ENCODE measurements at regions not wholly inside any gene's neighbourhood (a gene's known extent, or its start where the extent isn't known, plus 50 kb on each side); places are given as distances from the start of the nearest gene placed in this dataset.

GRCh38 chr13:73720216-73720840 lies 413.9 kb downstream of the KLF12 start:
- Histone ChIP-seq H2BK5ac (ENCODE audit: low read depth, low read length, poor library complexity, severe bottlenecking) (no peak overlapping the region), H3K36me3 (ENCODE audit: control insufficient read depth in 1 of 2, insufficient read depth in 2 of 2, low read depth in 1 of 2, low read length in 2 of 2) (peaks cover 4 to 6% of the 10 kb centered on the region in 2 experiments), H3K27ac (ENCODE audit: low read length, poor library complexity, severe bottlenecking) (no peak overlapping the region), H2AK5ac (ENCODE audit: low read length, severe bottlenecking) (no peak overlapping the region), H4K8ac (ENCODE audit: low read length) (no peak overlapping the region), H2AFZ (ENCODE audit: low read depth, low read length) (no peak overlapping the region), H4K91ac (ENCODE audit: low read length) (no peak overlapping the region), H3K9me3 (ENCODE audit: control insufficient read depth, low read length) (no peaks in the 10 kb centered on the region), H3K4me2 (ENCODE audit: low read length, poor library complexity, severe bottlenecking) (no peak overlapping the region), H2BK12ac (ENCODE audit: low read length in 2 of 2) (no peak overlapping the region), H3K14ac (ENCODE audit: low read length in 2 of 2) (no peak overlapping the region), H3K27me3 (ENCODE audit: control insufficient read depth in 1 of 2, insufficient read depth in 1 of 2, low read length in 2 of 2) (no peaks in the 10 kb centered on the region), H3K4ac (ENCODE audit: low read depth in 1 of 2, low read length in 2 of 2) (no peak overlapping the region), H3K4me3 (ENCODE audit: insufficient read depth in 1 of 2, low read depth in 1 of 2, low read length in 2 of 2) (no peak overlapping the region), H3K9ac (ENCODE audit: low read length) (no peak overlapping the region), H2BK15ac (ENCODE audit: low read depth, poor library complexity, severe bottlenecking) (no peak overlapping the region), H3K23ac (ENCODE audit: low read length in 2 of 2) (no peak overlapping the region), H3K79me1 (replicated peaks; ENCODE audit: low read length, poor library complexity, severe bottlenecking) (peaks cover 8% of the 10 kb centered on the region), H2BK120ac (ENCODE audit: low read depth, low read length) (no peak overlapping the region), H3K4me1 (ENCODE audit: control insufficient read depth, insufficient read depth, low read depth, low read length) (peaks cover 2% of the 10 kb centered on the region), H3K18ac (ENCODE audit: low read depth in 1 of 2, low read length in 2 of 2) (no peak overlapping the region)
- no peak for DNase-seq
- 100% methylated on average over 3 of the region's 5 CpGs for WGBS

- peaks cover 8 to 26% of the 10 kb centered on the region in 2 experiments for H3K36me3 ChIP-seq (ENCODE audit: control insufficient read depth in 1 of 2, insufficient read depth in 2 of 2, low read depth in 1 of 2, low read length in 2 of 2)
- peaks cover 8% of the 10 kb centered on the region for H3K79me1 ChIP-seq (replicated peaks; ENCODE audit: low read length, poor library complexity, severe bottlenecking)
- no peak overlapping the region for H3K18ac ChIP-seq (ENCODE audit: low read depth in 1 of 2, low read length in 2 of 2)
- no peak overlapping the region for H3K9ac ChIP-seq (ENCODE audit: low read length)
- H3K27ac ChIP-seq (ENCODE audit: low read length, poor library complexity, severe bottlenecking), result no peak overlapping the region
- no peak for DNase-seq
- H3K4me2 ChIP-seq (ENCODE audit: low read length, poor library complexity, severe bottlenecking), result no peak overlapping the region
- WGBS, result 98% methylated on average over 6 of the region's 6 CpGs
- H3K14ac ChIP-seq (ENCODE audit: low read length in 2 of 2), result no peak overlapping the region
- no peaks in the 10 kb centered on the region for H3K27me3 ChIP-seq (ENCODE audit: control insufficient read depth in 1 of 2, insufficient read depth in 1 of 2, low read length in 2 of 2)
- H3K4me1 ChIP-seq (ENCODE audit: control insufficient read depth, insufficient read depth, low read depth, low read length), result peaks cover 2% of the 10 kb centered on the region
- peak overlapping the region in 1 of 2 experiments; percentile 54 for H2BK12ac ChIP-seq (ENCODE audit: low read length in 2 of 2)
- H4K91ac ChIP-seq (ENCODE audit: low read length), result no peak overlapping the region
- H4K8ac ChIP-seq (ENCODE audit: low read length), result no peak overlapping the region
- no peak overlapping the region for H2AFZ ChIP-seq (ENCODE audit: low read depth, low read length)
- H2BK15ac ChIP-seq (ENCODE audit: low read depth, poor library complexity, severe bottlenecking), result no peak overlapping the region
- H3K9me3 ChIP-seq (ENCODE audit: control insufficient read depth, low read length), result no peaks in the 10 kb centered on the region
- H2BK120ac ChIP-seq (ENCODE audit: low read depth, low read length), result no peak overlapping the region
- no peak overlapping the region for H3K4ac ChIP-seq (ENCODE audit: low read depth in 1 of 2, low read length in 2 of 2)
- H2BK5ac ChIP-seq (ENCODE audit: low read depth, low read length, poor library complexity, severe bottlenecking), result no peak overlapping the region
- H3K23ac ChIP-seq (ENCODE audit: low read length in 2 of 2), result no peak overlapping the region
- H2AK5ac ChIP-seq (ENCODE audit: low read length, severe bottlenecking), result no peak overlapping the region
- no peak overlapping the region for H3K4me3 ChIP-seq (ENCODE audit: insufficient read depth in 1 of 2, low read depth in 1 of 2, low read length in 2 of 2)
Measured at GRCh38 chr13:73718246-73718645, 416.0 kb downstream of the KLF12 start.

- no peak overlapping the region for H3K23ac ChIP-seq (ENCODE audit: low read length in 2 of 2)
- DNase-seq, result peak; percentile 48
- H3K27ac ChIP-seq (ENCODE audit: low read length, poor library complexity, severe bottlenecking), result no peak overlapping the region
- H4K8ac ChIP-seq (ENCODE audit: low read length), result no peak overlapping the region
- WGBS, result 70% methylated on average over 2 of the region's 2 CpGs
- peaks cover 8 to 33% of the 10 kb centered on the region in 2 experiments for H3K36me3 ChIP-seq (ENCODE audit: control insufficient read depth in 1 of 2, insufficient read depth in 2 of 2, low read depth in 1 of 2, low read length in 2 of 2)
- H3K9ac ChIP-seq (ENCODE audit: low read length), result no peak overlapping the region
- H2BK120ac ChIP-seq (ENCODE audit: low read depth, low read length), result no peak overlapping the region
- no peak overlapping the region for H3K18ac ChIP-seq (ENCODE audit: low read depth in 1 of 2, low read length in 2 of 2)
- no peak overlapping the region for H3K4ac ChIP-seq (ENCODE audit: low read depth in 1 of 2, low read length in 2 of 2)
- no peak overlapping the region for H2BK15ac ChIP-seq (ENCODE audit: low read depth, poor library complexity, severe bottlenecking)
- peaks cover 2% of the 10 kb centered on the region for H3K4me1 ChIP-seq (ENCODE audit: control insufficient read depth, insufficient read depth, low read depth, low read length)
- no peak overlapping the region for H3K4me3 ChIP-seq (ENCODE audit: insufficient read depth in 1 of 2, low read depth in 1 of 2, low read length in 2 of 2)
- no peaks in the 10 kb centered on the region for H3K9me3 ChIP-seq (ENCODE audit: control insufficient read depth, low read length)
- no peak overlapping the region for H2AFZ ChIP-seq (ENCODE audit: low read depth, low read length)
- no peak overlapping the region for H3K4me2 ChIP-seq (ENCODE audit: low read length, poor library complexity, severe bottlenecking)
- no peak overlapping the region for H2BK12ac ChIP-seq (ENCODE audit: low read length in 2 of 2)
- H4K91ac ChIP-seq (ENCODE audit: low read length), result no peak overlapping the region
- no peak overlapping the region for H2AK5ac ChIP-seq (ENCODE audit: low read length, severe bottlenecking)
- H2BK5ac ChIP-seq (ENCODE audit: low read depth, low read length, poor library complexity, severe bottlenecking), result no peak overlapping the region
- H3K79me1 ChIP-seq (replicated peaks; ENCODE audit: low read length, poor library complexity, severe bottlenecking), result peaks cover 8% of the 10 kb centered on the region
- no peak overlapping the region for H3K14ac ChIP-seq (ENCODE audit: low read length in 2 of 2)
- no peaks in the 10 kb centered on the region for H3K27me3 ChIP-seq (ENCODE audit: control insufficient read depth in 1 of 2, insufficient read depth in 1 of 2, low read length in 2 of 2)
Measured at GRCh38 chr13:73717632-73718031, 416.6 kb downstream of the KLF12 start.

GRCh38 chr13:73715911-73716510 lies 418.2 kb downstream of the KLF12 start:
- Histone ChIP-seq H3K23ac (ENCODE audit: low read length in 2 of 2) (no peak overlapping the region), H3K14ac (ENCODE audit: low read length in 2 of 2) (no peak overlapping the region), H3K4me2 (ENCODE audit: low read length, poor library complexity, severe bottlenecking) (no peak overlapping the region), H3K79me1 (replicated peaks; ENCODE audit: low read length, poor library complexity, severe bottlenecking) (peaks cover 8% of the 10 kb centered on the region), H2AFZ (ENCODE audit: low read depth, low read length) (no peak overlapping the region), H2BK15ac (ENCODE audit: low read depth, poor library complexity, severe bottlenecking) (no peak overlapping the region), H2BK120ac (ENCODE audit: low read depth, low read length) (no peak overlapping the region), H4K8ac (ENCODE audit: low read length) (no peak overlapping the region), H3K36me3 (ENCODE audit: control insufficient read depth in 1 of 2, insufficient read depth in 2 of 2, low read depth in 1 of 2, low read length in 2 of 2) (peaks cover 8 to 45% of the 10 kb centered on the region in 2 experiments), H3K27ac (ENCODE audit: low read length, poor library complexity, severe bottlenecking) (no peak overlapping the region), H3K27me3 (ENCODE audit: control insufficient read depth in 1 of 2, insufficient read depth in 1 of 2, low read length in 2 of 2) (no peaks in the 10 kb centered on the region), H3K4ac (ENCODE audit: low read depth in 1 of 2, low read length in 2 of 2) (no peak overlapping the region), H3K4me1 (ENCODE audit: control insufficient read depth, insufficient read depth, low read depth, low read length) (peaks cover 2% of the 10 kb centered on the region), H2AK5ac (ENCODE audit: low read length, severe bottlenecking) (no peak overlapping the region), H3K9ac (ENCODE audit: low read length) (no peak overlapping the region), H3K18ac (ENCODE audit: low read depth in 1 of 2, low read length in 2 of 2) (no peak overlapping the region), H3K4me3 (ENCODE audit: insufficient read depth in 1 of 2, low read depth in 1 of 2, low read length in 2 of 2) (no peak overlapping the region), H2BK5ac (ENCODE audit: low read depth, low read length, poor library complexity, severe bottlenecking) (no peak overlapping the region), H3K9me3 (ENCODE audit: control insufficient read depth, low read length) (no peaks in the 10 kb centered on the region), H2BK12ac (ENCODE audit: low read length in 2 of 2) (no peak overlapping the region), H4K91ac (ENCODE audit: low read length) (no peak overlapping the region)
- WGBS, result 100% methylated on average over 1 of the region's 2 CpGs
- DNase-seq, result no peak

Data from mesenchymal stem cell (in vitro differentiated cells and primary cell).